ENCODE measurements at regions not wholly inside any gene's neighbourhood (a gene's known extent, or its start where the extent isn't known, plus 50 kb on each side); places are given as distances from the start of the nearest gene placed in this dataset.

- TF ChIP-seq CTCF (IDR thresholded peaks at IDR 0.05; ENCODE audit: insufficient read depth in 1 of 2, low read depth in 1 of 2, low read length in 1 of 2, severe bottlenecking in 1 of 2, unreplicated experiment in 1 of 2): no peak
- BruUV-seq (replicated peaks): no TSS peak
- ChIA-PET POLR2A (no interaction called here), CTCF (no interaction called here)
- no peaks in the 10 kb centered on the region for H3K36me3 ChIP-seq (ENCODE audit: control insufficient read depth, insufficient read depth, low read length)
- H3K9me3 ChIP-seq: no peaks in the 10 kb centered on the region
- H3K9me3 Mint-ChIP-seq (ENCODE audit: unreplicated experiment): no peaks in the 10 kb centered on the region
- no peaks in the 10 kb centered on the region for H3K4me1 ChIP-seq
- no peaks in the 10 kb centered on the region for H3K27me3 ChIP-seq (replicated peaks; ENCODE audit: control insufficient read depth, insufficient read depth, low read length)
- peaks cover 5% of the 10 kb centered on the region for H3K27me3 Mint-ChIP-seq (ENCODE audit: insufficient read depth, unreplicated experiment)
- no peak overlapping the region for H3K4me3 ChIP-seq (ENCODE audit: low read depth, low read length)
- no peaks in the 10 kb centered on the region for H3K36me3 Mint-ChIP-seq (ENCODE audit: insufficient read depth, unreplicated experiment)
- H3K27ac Mint-ChIP-seq (ENCODE audit: unreplicated experiment): no peak overlapping the region
- no peaks in the 10 kb centered on the region for H3K4me1 Mint-ChIP-seq (ENCODE audit: low read depth, unreplicated experiment)
- no peak for DNase-seq
- intact Hi-C loops (cut with micrococcal nuclease; ENCODE audit: unreplicated experiment): no loop called here
- H3K4me3 Mint-ChIP-seq (ENCODE audit: unreplicated experiment): no peak overlapping the region
Measured at GRCh38 chr1:30305061-30305460, 418.3 kb downstream of the MATN1 start.

GRCh38 chr1:30304080-30304479 lies 419.3 kb downstream of the MATN1 start:
- Mint-ChIP-seq H3K4me3 (ENCODE audit: unreplicated experiment) (no peak overlapping the region), H3K27me3 (ENCODE audit: insufficient read depth, unreplicated experiment) (peaks cover 5% of the 10 kb centered on the region), H3K9me3 (ENCODE audit: unreplicated experiment) (no peaks in the 10 kb centered on the region), H3K27ac (ENCODE audit: unreplicated experiment) (no peak overlapping the region), H3K4me1 (ENCODE audit: low read depth, unreplicated experiment) (no peaks in the 10 kb centered on the region), H3K36me3 (ENCODE audit: insufficient read depth, unreplicated experiment) (no peaks in the 10 kb centered on the region)
- no peak for DNase-seq
- no peak for TF ChIP-seq CTCF (IDR thresholded peaks at IDR 0.05; ENCODE audit: insufficient read depth in 1 of 2, low read depth in 1 of 2, low read length in 1 of 2, severe bottlenecking in 1 of 2, unreplicated experiment in 1 of 2)
- H3K36me3 ChIP-seq (ENCODE audit: control insufficient read depth, insufficient read depth, low read length): no peaks in the 10 kb centered on the region
- ChIA-PET CTCF (no interaction called here), POLR2A (no interaction called here)
- no TSS peak for BruUV-seq (replicated peaks)
- H3K4me1 ChIP-seq: no peaks in the 10 kb centered on the region
- intact Hi-C loops (cut with micrococcal nuclease; ENCODE audit: unreplicated experiment): no loop called here
- no peaks in the 10 kb centered on the region for H3K27me3 ChIP-seq (replicated peaks; ENCODE audit: control insufficient read depth, insufficient read depth, low read length)
- no peaks in the 10 kb centered on the region for H3K9me3 ChIP-seq
- no peak overlapping the region for H3K4me3 ChIP-seq (ENCODE audit: low read depth, low read length)

- Histone ChIP-seq H3K36me3 (ENCODE audit: control insufficient read depth, insufficient read depth, low read length) (no peaks in the 10 kb centered on the region), H3K4me3 (ENCODE audit: low read depth, low read length) (no peak overlapping the region), H3K4me1 (no peaks in the 10 kb centered on the region), H3K27me3 (replicated peaks; ENCODE audit: control insufficient read depth, insufficient read depth, low read length) (no peaks in the 10 kb centered on the region), H3K9me3 (no peaks in the 10 kb centered on the region)
- H3K27ac Mint-ChIP-seq (ENCODE audit: unreplicated experiment): no peak overlapping the region
- ChIA-PET POLR2A (no interaction called here), CTCF (no interaction called here)
- no peaks in the 10 kb centered on the region for H3K4me1 Mint-ChIP-seq (ENCODE audit: low read depth, unreplicated experiment)
- BruUV-seq (replicated peaks): no TSS peak
- H3K4me3 Mint-ChIP-seq (ENCODE audit: unreplicated experiment): no peak overlapping the region
- no peaks in the 10 kb centered on the region for H3K9me3 Mint-ChIP-seq (ENCODE audit: unreplicated experiment)
- TF ChIP-seq CTCF (IDR thresholded peaks at IDR 0.05; ENCODE audit: insufficient read depth in 1 of 2, low read depth in 1 of 2, low read length in 1 of 2, severe bottlenecking in 1 of 2, unreplicated experiment in 1 of 2): no peak
- no peaks in the 10 kb centered on the region for H3K36me3 Mint-ChIP-seq (ENCODE audit: insufficient read depth, unreplicated experiment)
- DNase-seq: no peak
- H3K27me3 Mint-ChIP-seq (ENCODE audit: insufficient read depth, unreplicated experiment): peaks cover 5% of the 10 kb centered on the region
- intact Hi-C loops (cut with micrococcal nuclease; ENCODE audit: unreplicated experiment): no loop called here
Measured at GRCh38 chr1:30303387-30303786, 420.0 kb downstream of the MATN1 start.
